OCI-LY1 (cell line): ENCODE measurements at regions not wholly inside any gene's neighbourhood (a gene's known extent, or its start where the extent isn't known, plus 50 kb on each side); places are given as distances from the start of the nearest gene placed in this dataset.

Experiments
- H2AFZ ChIP-seq: fragments of 200-600 bp; sonication (generic), shearing (Covaris generic); 2 replicates; pipeline ENCODE4 v1.6.0; 2014; ENCODE audit warnings: antibody characterized with exemption, mild to moderate bottlenecking, low read length
- H3F3A ChIP-seq: fragments of 200-600 bp; sonication (generic), shearing (Covaris generic); 2 replicates; pipeline ENCODE4 v1.6.0; 2014; ENCODE audit warnings: mild to moderate bottlenecking, antibody characterized with exemption, low read length, moderate library complexity; ENCODE audit not compliant: insufficient read depth
- H3K27ac ChIP-seq: fragments of 200-600 bp; sonication (generic); 2 replicates; pipeline ENCODE4 v1.5.1; 2014; ENCODE audit warnings: low read length, mixed run types, mild to moderate bottlenecking, low read depth; ENCODE audit not compliant: poor library complexity, severe bottlenecking
- H3K27me3 ChIP-seq: fragments of 200-600 bp; sonication (generic); 2 replicates; pipeline ENCODE4 v1.6.0; 2014; ENCODE audit warnings: antibody characterized with exemption, mild to moderate bottlenecking, low read length, moderate library complexity; ENCODE audit not compliant: insufficient read depth
- H3K36me3 ChIP-seq: fragments of 200-600 bp; sonication (generic); 2 replicates; pipeline ENCODE4 v1.6.1; 2014; ENCODE audit warnings: mild to moderate bottlenecking, antibody characterized with exemption, low read length, moderate library complexity, mixed read lengths; ENCODE audit not compliant: insufficient read depth
- H3K4me1 ChIP-seq: fragments of 200-600 bp; sonication (generic); 2 replicates; pipeline ENCODE4 v1.5.1; 2014; ENCODE audit warnings: mild to moderate bottlenecking, low read length, moderate library complexity; ENCODE audit not compliant: insufficient read depth, severe bottlenecking
- H3K4me2 ChIP-seq: fragments of 200-600 bp; sonication (generic), shearing (Covaris generic); 2 replicates; pipeline ENCODE4 v1.6.1; 2014; ENCODE audit warnings: low read length
- H3K4me3 ChIP-seq: fragments of 200-600 bp; sonication (generic); 2 replicates; pipeline ENCODE4 v1.5.1; 2014; ENCODE audit warnings: low read length, low read depth, mild to moderate bottlenecking, mixed read lengths; ENCODE audit not compliant: poor library complexity, severe bottlenecking
- H3K79me2 ChIP-seq: fragments of 200-600 bp; shearing (Covaris generic); 2 replicates; pipeline ENCODE4 v1.6.1; 2016; ENCODE audit warnings: mixed run types, low read length, mixed read lengths; ENCODE audit not compliant: insufficient read depth
- H3K9ac ChIP-seq: fragments of 200-600 bp; sonication (generic), shearing (Covaris generic); 2 replicates; pipeline ENCODE4 v1.6.1; 2014; ENCODE audit warnings: mild to moderate bottlenecking, low read length, mixed read lengths
- H3K9me2 ChIP-seq: fragments of 200-600 bp; sonication (generic), shearing (Covaris generic); 2 replicates; pipeline ENCODE4 v1.6.1; 2014; ENCODE audit warnings: low read depth, mild to moderate bottlenecking, low read length, mixed read lengths
- H3K9me3 ChIP-seq: fragments of 200-600 bp; shearing (Covaris generic); 2 replicates; pipeline ENCODE4 v1.6.1; 2014; ENCODE audit warnings: low read length, mixed read lengths
- H4K20me1 ChIP-seq: fragments of 200-600 bp; sonication (generic), shearing (Covaris generic); 2 replicates; pipeline ENCODE4 v1.6.0; 2016; ENCODE audit warnings: mild to moderate bottlenecking, low read length; ENCODE audit not compliant: insufficient read depth
- EZH2 ChIP-seq: fragments of 200-600 bp; sonication (generic), shearing (Covaris generic); IDR thresholded peaks from 2 replicates; pipeline ENCODE4 v1.8.0; 2017; ENCODE audit warnings: borderline replicate concordance, mixed run types, mild to moderate bottlenecking, antibody characterized with exemption, low read length, moderate library complexity, mixed read lengths
- TF ChIP-seq, protein P1 (sequence below): fragments of 200-600 bp; sonication (generic), shearing (Covaris generic); IDR thresholded peaks from 2 replicates; pipeline ENCODE4 v1.5.1; 2017; ENCODE audit warnings: mild to moderate bottlenecking, antibody characterized with exemption, low read length, moderate library complexity, mixed read lengths

DNA sequence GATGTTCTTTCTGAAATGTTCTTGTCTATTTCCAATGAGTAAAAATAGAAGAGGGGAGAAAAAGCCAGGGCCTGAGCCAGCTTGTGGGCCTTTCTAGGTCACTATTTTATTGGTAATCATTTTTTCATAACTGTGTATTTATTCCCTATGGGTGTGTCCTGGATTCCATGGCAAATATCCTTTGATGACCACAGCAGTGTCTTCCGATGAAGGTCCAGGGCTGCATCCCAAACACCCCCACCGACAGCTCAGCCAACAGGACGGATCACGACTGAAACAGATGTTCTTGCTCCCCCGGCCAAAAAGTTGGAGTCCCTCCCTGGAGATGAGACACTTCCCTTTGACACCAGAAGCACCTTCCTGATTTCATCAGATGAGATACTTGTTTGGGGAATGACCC lies 105.4 kb upstream of the PLEKHG1 start:
- TF ChIP-seq, protein P1, sequence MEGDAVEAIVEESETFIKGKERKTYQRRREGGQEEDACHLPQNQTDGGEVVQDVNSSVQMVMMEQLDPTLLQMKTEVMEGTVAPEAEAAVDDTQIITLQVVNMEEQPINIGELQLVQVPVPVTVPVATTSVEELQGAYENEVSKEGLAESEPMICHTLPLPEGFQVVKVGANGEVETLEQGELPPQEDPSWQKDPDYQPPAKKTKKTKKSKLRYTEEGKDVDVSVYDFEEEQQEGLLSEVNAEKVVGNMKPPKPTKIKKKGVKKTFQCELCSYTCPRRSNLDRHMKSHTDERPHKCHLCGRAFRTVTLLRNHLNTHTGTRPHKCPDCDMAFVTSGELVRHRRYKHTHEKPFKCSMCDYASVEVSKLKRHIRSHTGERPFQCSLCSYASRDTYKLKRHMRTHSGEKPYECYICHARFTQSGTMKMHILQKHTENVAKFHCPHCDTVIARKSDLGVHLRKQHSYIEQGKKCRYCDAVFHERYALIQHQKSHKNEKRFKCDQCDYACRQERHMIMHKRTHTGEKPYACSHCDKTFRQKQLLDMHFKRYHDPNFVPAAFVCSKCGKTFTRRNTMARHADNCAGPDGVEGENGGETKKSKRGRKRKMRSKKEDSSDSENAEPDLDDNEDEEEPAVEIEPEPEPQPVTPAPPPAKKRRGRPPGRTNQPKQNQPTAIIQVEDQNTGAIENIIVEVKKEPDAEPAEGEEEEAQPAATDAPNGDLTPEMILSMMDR: no peak
- no peak for TF ChIP-seq EZH2
- no peak overlapping the region for H3K27ac ChIP-seq
- H3K36me3 ChIP-seq: no peaks in the 10 kb centered on the region
- H3K27me3 ChIP-seq: no peaks in the 10 kb centered on the region
- peaks cover 12% of the 10 kb centered on the region for H3K4me1 ChIP-seq
- H3K9me3 ChIP-seq: no peaks in the 10 kb centered on the region
- H3K4me3 ChIP-seq: no peak overlapping the region
- H3K79me2 ChIP-seq: no peaks in the 10 kb centered on the region
- H4K20me1 ChIP-seq: no peaks in the 10 kb centered on the region
- no peaks in the 10 kb centered on the region for H3F3A ChIP-seq
- H3K9ac ChIP-seq: no peak overlapping the region
- H3K4me2 ChIP-seq: no peak overlapping the region
- H2AFZ ChIP-seq: no peak overlapping the region
- no peaks in the 10 kb centered on the region for H3K9me2 ChIP-seq

DNA sequence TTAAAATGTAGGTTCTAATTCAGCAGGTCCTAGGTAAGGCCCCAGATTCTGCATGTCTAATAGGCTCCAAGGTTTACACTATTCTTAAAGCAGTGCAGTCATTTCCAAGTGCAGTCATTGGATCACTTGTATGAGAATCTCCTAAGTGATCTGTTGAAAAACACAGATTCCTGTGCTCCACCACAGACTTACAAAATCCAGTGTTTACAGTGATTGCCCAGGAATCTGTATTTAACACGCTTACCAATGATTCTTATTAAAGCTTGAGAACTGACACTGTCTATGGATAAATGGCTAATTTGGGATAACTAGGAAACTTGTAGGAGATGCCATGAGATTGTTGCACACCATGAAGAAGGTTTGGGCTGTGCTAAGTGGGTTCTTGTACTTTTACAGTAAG lies 104.6 kb upstream of the PLEKHG1 start:
- Histone ChIP-seq H3K4me3 (no peak overlapping the region), H3K9me2 (no peaks in the 10 kb centered on the region), H3K79me2 (no peaks in the 10 kb centered on the region), H2AFZ (no peak overlapping the region), H3K9me3 (no peaks in the 10 kb centered on the region; the same call in 1 of the 2 replicates), H4K20me1 (no peaks in the 10 kb centered on the region), H3K27me3 (no peaks in the 10 kb centered on the region), H3K9ac (no peak overlapping the region), H3F3A (no peaks in the 10 kb centered on the region), H3K36me3 (no peaks in the 10 kb centered on the region), H3K4me1 (peaks cover 7% of the 10 kb centered on the region), H3K4me2 (no peak overlapping the region), H3K27ac (no peak overlapping the region)
- no peak for TF ChIP-seq EZH2
- TF ChIP-seq, protein P1: no peak

DNA sequence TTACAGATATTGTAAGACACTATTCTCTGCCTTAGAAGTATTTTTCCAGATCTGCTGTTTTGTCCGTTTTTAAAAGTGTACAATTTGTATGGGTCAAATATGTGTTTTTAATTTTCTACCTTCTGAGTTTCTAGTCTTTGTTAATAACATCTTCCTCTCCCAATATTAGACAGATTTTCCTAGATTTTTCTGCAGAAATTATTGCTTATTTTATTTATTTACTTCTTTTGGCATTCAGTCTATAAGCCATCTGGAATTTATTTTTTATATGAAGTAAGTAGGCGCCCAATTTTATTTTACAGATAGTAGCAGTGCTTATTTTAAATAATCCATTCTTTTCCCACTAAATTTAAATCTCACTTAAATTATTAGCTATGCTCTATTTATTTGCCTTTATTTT lies 103.1 kb upstream of the PLEKHG1 start:
- TF ChIP-seq, protein P1: no peak
- TF ChIP-seq EZH2: no peak
- H3K36me3 ChIP-seq: no peaks in the 10 kb centered on the region

More for the DNA sequence above, 103.1 kb upstream of the PLEKHG1 start:
- Histone ChIP-seq H3K9ac (no peak overlapping the region), H3K4me1 (peaks cover 2% of the 10 kb centered on the region), H3K4me3 (no peak overlapping the region), H3F3A (no peaks in the 10 kb centered on the region), H3K79me2 (no peaks in the 10 kb centered on the region), H3K4me2 (no peak overlapping the region), H3K27me3 (no peaks in the 10 kb centered on the region), H4K20me1 (no peaks in the 10 kb centered on the region), H2AFZ (no peak overlapping the region), H3K9me3 (no peaks in the 10 kb centered on the region; the same call in none of the 2 replicates), H3K27ac (no peak overlapping the region), H3K9me2 (no peaks in the 10 kb centered on the region)
